A549 (cell line): ENCODE measurements at regions not wholly inside any gene's neighbourhood (a gene's known extent, or its start where the extent isn't known, plus 50 kb on each side); places are given as distances from the start of the nearest gene placed in this dataset.

Source experiments
- ATAC-seq, 2 experiments: fragments of 200-7000 bp in 1 of 2; fragments of >200 bp in 1 of 2; cut with Nextera tagmentation in 1 of 2; cut with Tn5 transposase in 1 of 2; 3 replicates each; pipeline versions ENCODE4 v1.8.0 to v1.9.1; 2018 to 2020; ENCODE audit warnings: mild to moderate bottlenecking in 1 of 2, moderate library complexity in 1 of 2
- CTCF ChIA-PET: fragments of 300-600 bp; sonication (Branson Sonifier 250); formaldehyde crosslinking; extraction: SDS; loops from one replicate; lab custom pipeline; 2021; ENCODE audit warnings: antibody characterized with exemption, inconsistent platforms; lab: Yijun Ruan, JAX
- POLR2A ChIA-PET: fragments of 350-600 bp; formaldehyde crosslinking; extraction: SDS; loops from one replicate; lab custom pipeline; 2021; ENCODE audit warnings: antibody characterized with exemption, inconsistent platforms; lab: Yijun Ruan, JAX
- DNase-seq, 2 experiments: peaks; one replicate each; pipeline versions ENCODE4 v3.0.0 to v3.0.0-alpha.2; 2011 to 2016; ENCODE audit warnings: low read depth in 1 of 2, low spot score in 1 of 2
- FAIRE-seq: peaks from 2 replicates; lab custom pipeline; 2011; peaks lifted over from hg19 to GRCh38; lab: Jason Lieb, UNC
- H3K27ac ChIP-seq, 2 experiments: fragments of >200 bp; sonication (Bioruptor Twin); formaldehyde crosslinking; 3 replicates each; pipeline ENCODE4 v1.5.1; 2016 to 2017
- H3K4me1 ChIP-seq: fragments of >200 bp; sonication (Bioruptor Twin); formaldehyde crosslinking; 3 replicates; pipeline ENCODE4 v1.6.1; 2016
- H3K4me2 ChIP-seq: fragments of >200 bp; sonication (Bioruptor Twin); formaldehyde crosslinking; 3 replicates; pipeline ENCODE4 v1.6.1; 2016
- H3K4me3 ChIP-seq: fragments of >200 bp; sonication (Bioruptor Twin); formaldehyde crosslinking; 3 replicates; pipeline ENCODE4 v1.5.1; 2016
- H3K9me3 ChIP-seq: fragments of >200 bp; sonication (Bioruptor Twin); formaldehyde crosslinking; 3 replicates; pipeline ENCODE4 v1.6.1; 2016
- EHF ChIP-seq: fragments of 250-450 bp; sonication (Bioruptor Pico); IDR thresholded peaks from 2 replicates; pipeline ENCODE4 v1.5.0; 2020; ENCODE audit warnings: mild to moderate bottlenecking
- EP300 ChIP-seq, 2 experiments: fragments of >200 bp; sonication (Bioruptor Twin); formaldehyde crosslinking; IDR thresholded peaks; 2 replicates in 1 of 2; 3 replicates in 1 of 2; pipeline ENCODE4 v1.6.1; 2016 to 2017
- FOXS1 ChIP-seq: fragments of 250-450 bp; sonication (Bioruptor Pico); IDR thresholded peaks from 2 replicates; pipeline ENCODE4 v1.5.0; 2020; ENCODE audit warnings: mild to moderate bottlenecking, moderate library complexity
- GATA3 ChIP-seq: IDR thresholded peaks from 2 replicates; pipeline ENCODE4 v1.6.1; 2012; ENCODE audit warnings: borderline replicate concordance
- HDAC2 ChIP-seq: fragments of 200-600 bp; sonication (generic); IDR thresholded peaks from 2 replicates; pipeline ENCODE4 v1.6.1; 2016
- HOXA7 ChIP-seq: fragments of 250-450 bp; sonication (Bioruptor Pico); IDR thresholded peaks from 2 replicates; pipeline ENCODE4 v1.5.0; 2020; ENCODE audit warnings: mild to moderate bottlenecking, moderate library complexity
- KDM5A ChIP-seq: fragments of 200-600 bp; sonication (generic); IDR thresholded peaks from 2 replicates; pipeline ENCODE4 v1.6.1; 2016; ENCODE audit warnings: antibody characterized with exemption, mild to moderate bottlenecking
- NFE2L2 ChIP-seq: fragments of 150-350 bp; conservative IDR thresholded peaks from 2 replicates; pipeline ENCODE4 v1.6.1; 2014; ENCODE audit warnings: low read length
- NR3C1 ChIP-seq: fragments of >200 bp; sonication (Bioruptor Twin); formaldehyde crosslinking; IDR thresholded peaks from 3 replicates; pipeline ENCODE4 v1.6.1; 2017
- POLR2A ChIP-seq: IDR thresholded peaks from 2 replicates; pipeline ENCODE4 v1.6.1; 2012; ENCODE audit warnings: mild to moderate bottlenecking, low read length
- RFX5 ChIP-seq: fragments of 450-650 bp; IDR thresholded peaks from 2 replicates; pipeline ENCODE4 v1.7.1; 2014; ENCODE audit warnings: antibody characterized with exemption, mild to moderate bottlenecking, moderate library complexity
- SREBF2 ChIP-seq: fragments of 450-650 bp; IDR thresholded peaks from 2 replicates; pipeline ENCODE4 v1.6.1; 2014; ENCODE audit warnings: mild to moderate bottlenecking, moderate library complexity
- TFCP2L1 ChIP-seq: fragments of 250-450 bp; sonication (Bioruptor Pico); IDR thresholded peaks from 2 replicates; pipeline ENCODE4 v1.5.0; 2021; ENCODE audit warnings: mild to moderate bottlenecking
- ZC3H11A ChIP-seq: fragments of 450-650 bp; IDR thresholded peaks from 2 replicates; pipeline ENCODE4 v1.6.1; 2014; ENCODE audit warnings: antibody characterized with exemption, mild to moderate bottlenecking
- ZNF302 ChIP-seq: fragments of 250-450 bp; sonication (Bioruptor Pico); IDR thresholded peaks from 2 replicates; pipeline ENCODE4 v1.9.0; 2021; ENCODE audit warnings: inconsistent platforms, mild to moderate bottlenecking, moderate library complexity
- ZSCAN20 ChIP-seq: fragments of 250-450 bp; sonication (Bioruptor Pico); IDR thresholded peaks from 2 replicates; pipeline ENCODE4 v1.8.0; 2022; ENCODE audit warnings: mild to moderate bottlenecking, moderate library complexity
- WGBS: methylation state at CpG from one replicate; pipeline ENCODE4 v1.1.6; 2017; ENCODE audit errors: missing lambda C conversion rate; 5-methylcytosine and 5-hydroxymethylcytosine counted together
- TF ChIP-seq, protein P1 (sequence below): fragments of 250-450 bp; sonication (Bioruptor Pico); IDR thresholded peaks from 2 replicates; pipeline ENCODE4 v1.5.0; 2021; ENCODE audit warnings: mild to moderate bottlenecking, moderate library complexity, borderline replicate concordance
- TF ChIP-seq, protein P2 (sequence below): fragments of >200 bp; sonication (Bioruptor Twin); formaldehyde crosslinking; IDR thresholded peaks from 3 replicates; pipeline ENCODE4 v1.6.1; 2016
- TF ChIP-seq, protein P3 (sequence below): IDR thresholded peaks from 2 replicates; pipeline ENCODE4 v1.6.1; 2012
- TF ChIP-seq, protein P4 (sequence below): fragments of 150-350 bp; IDR thresholded peaks from 2 replicates; pipeline ENCODE4 v1.6.1; 2014; ENCODE audit warnings: low read depth, mild to moderate bottlenecking, low read length
- TF ChIP-seq, protein P5 (sequence below): IDR thresholded peaks from 2 replicates; pipeline ENCODE4 v1.6.1; 2012; ENCODE audit warnings: low read depth, borderline replicate concordance

DNA sequence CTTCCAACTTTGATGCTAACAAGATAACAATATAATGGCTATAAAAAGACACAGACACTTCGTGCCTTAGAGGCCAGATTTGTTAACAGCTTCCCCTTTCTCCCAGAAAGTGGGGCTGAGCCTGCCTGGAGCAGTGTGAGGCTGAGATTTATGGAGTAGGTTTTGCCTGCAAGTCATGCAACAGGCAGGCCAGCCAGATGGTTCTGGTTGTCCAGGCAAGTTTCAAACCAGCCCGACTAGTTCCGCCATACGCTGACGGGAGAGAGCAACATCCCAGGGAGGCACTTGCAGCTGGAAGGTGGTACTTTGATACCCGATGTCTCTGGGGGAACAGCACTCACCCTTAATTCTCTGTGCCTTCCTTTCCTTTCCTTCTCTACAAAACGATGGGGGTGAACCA lies 81.3 kb upstream of the NAA20 start:
- POLR2A ChIA-PET, result no interaction called here
- Histone ChIP-seq H3K4me3 (no peak overlapping the region), H3K9me3 (no peaks in the 10 kb centered on the region), H3K4me1 (peaks cover 24% of the 10 kb centered on the region), H3K27ac (peak overlapping the region; percentile 31 to 64; a peak in 5 of 6 replicates), H3K4me2 (peak overlapping the region; percentile 68)
- FAIRE-seq, result no peak
- 82% methylated on average over 7 of the region's 7 CpGs for WGBS
- CTCF ChIA-PET, result interaction anchor here (0.9 to 1.3 kb wide), 3 partner anchors 7 to 273 kb away, joined by 3 read pairs; no protein-coding TSS in a partner anchor
- ATAC-seq, result peak in 1 of 2 experiments; percentile 23; a peak in 3 of 6 replicates
- TF ChIP-seq, protein P1, sequence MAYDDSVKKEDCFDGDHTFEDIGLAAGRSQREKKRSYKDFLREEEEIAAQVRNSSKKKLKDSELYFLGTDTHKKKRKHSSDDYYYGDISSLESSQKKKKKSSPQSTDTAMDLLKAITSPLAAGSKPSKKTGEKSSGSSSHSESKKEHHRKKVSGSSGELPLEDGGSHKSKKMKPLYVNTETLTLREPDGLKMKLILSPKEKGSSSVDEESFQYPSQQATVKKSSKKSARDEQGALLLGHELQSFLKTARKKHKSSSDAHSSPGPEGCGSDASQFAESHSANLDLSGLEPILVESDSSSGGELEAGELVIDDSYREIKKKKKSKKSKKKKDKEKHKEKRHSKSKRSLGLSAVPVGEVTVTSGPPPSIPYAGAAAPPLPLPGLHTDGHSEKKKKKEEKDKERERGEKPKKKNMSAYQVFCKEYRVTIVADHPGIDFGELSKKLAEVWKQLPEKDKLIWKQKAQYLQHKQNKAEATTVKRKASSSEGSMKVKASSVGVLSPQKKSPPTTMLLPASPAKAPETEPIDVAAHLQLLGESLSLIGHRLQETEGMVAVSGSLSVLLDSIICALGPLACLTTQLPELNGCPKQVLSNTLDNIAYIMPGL (CRISPR knock-in tag), result no peak
- no peak for TF ChIP-seq NFE2L2
- TF ChIP-seq, protein P2, sequence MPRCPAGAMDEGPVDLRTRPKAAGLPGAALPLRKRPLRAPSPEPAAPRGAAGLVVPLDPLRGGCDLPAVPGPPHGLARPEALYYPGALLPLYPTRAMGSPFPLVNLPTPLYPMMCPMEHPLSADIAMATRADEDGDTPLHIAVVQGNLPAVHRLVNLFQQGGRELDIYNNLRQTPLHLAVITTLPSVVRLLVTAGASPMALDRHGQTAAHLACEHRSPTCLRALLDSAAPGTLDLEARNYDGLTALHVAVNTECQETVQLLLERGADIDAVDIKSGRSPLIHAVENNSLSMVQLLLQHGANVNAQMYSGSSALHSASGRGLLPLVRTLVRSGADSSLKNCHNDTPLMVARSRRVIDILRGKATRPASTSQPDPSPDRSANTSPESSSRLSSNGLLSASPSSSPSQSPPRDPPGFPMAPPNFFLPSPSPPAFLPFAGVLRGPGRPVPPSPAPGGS, result no peak
- TF ChIP-seq POLR2A, result no peak
- TF ChIP-seq EP300 (IDR thresholded peaks at IDR 0.05), result no peak
- TF ChIP-seq ZC3H11A, result no peak
- TF ChIP-seq KDM5A, result no peak
- TF ChIP-seq SREBF2, result no peak
- TF ChIP-seq HDAC2, result no peak
- no peak for TF ChIP-seq ZNF302 (CRISPR knock-in tag)
- TF ChIP-seq RFX5, result no peak
- TF ChIP-seq, protein P3, sequence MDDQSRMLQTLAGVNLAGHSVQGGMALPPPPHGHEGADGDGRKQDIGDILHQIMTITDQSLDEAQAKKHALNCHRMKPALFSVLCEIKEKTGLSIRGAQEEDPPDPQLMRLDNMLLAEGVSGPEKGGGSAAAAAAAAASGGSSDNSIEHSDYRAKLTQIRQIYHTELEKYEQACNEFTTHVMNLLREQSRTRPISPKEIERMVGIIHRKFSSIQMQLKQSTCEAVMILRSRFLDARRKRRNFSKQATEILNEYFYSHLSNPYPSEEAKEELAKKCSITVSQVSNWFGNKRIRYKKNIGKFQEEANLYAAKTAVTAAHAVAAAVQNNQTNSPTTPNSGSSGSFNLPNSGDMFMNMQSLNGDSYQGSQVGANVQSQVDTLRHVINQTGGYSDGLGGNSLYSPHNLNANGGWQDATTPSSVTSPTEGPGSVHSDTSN, result no peak
- no peak for TF ChIP-seq NR3C1
- TF ChIP-seq GATA3, result no peak
- TF ChIP-seq, protein P4, sequence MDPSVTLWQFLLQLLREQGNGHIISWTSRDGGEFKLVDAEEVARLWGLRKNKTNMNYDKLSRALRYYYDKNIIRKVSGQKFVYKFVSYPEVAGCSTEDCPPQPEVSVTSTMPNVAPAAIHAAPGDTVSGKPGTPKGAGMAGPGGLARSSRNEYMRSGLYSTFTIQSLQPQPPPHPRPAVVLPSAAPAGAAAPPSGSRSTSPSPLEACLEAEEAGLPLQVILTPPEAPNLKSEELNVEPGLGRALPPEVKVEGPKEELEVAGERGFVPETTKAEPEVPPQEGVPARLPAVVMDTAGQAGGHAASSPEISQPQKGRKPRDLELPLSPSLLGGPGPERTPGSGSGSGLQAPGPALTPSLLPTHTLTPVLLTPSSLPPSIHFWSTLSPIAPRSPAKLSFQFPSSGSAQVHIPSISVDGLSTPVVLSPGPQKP, result no peak
- DNase-seq, result no peak

DNA sequence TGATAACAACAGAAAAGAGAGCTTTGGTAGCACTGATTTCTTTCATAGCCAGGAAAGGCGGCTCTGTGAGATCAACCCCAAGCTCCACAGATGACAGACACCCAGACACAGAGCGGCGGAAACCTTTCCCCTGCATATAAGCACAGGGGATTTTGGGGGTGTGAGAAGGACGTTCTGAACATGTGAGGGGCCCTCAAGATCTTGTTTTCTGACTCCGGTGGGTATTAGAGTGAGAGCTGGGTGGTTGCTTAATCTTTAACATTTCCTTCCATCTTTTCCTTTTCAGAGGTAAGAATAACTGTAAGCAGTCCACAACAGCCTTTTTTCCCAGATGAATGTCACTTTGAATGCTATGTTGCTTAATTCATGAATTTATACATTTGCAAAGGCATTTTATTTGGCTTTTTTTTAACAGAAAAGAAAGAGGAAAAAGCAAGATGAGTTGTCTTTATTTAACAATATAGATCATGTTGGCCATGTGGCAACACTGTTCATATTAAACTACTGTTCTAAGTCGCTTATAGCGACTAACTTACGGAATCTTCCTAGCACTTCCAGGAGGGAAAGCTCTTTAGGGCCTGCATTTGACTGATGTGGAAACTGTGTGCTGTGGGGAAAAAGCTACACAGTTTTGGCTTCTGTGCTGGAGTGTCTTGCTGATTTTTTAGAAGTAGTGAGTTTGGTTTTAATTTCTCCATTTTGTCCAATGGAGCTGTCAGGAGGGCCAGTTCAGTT lies 80.5 kb upstream of the NAA20 start:
- ChIA-PET POLR2A (interaction anchor here (0.9 kb wide), 1 partner anchor 49 kb away, joined by 5 read pairs; no protein-coding TSS in a partner anchor), CTCF (interaction anchor here (0.9 to 1.8 kb wide), 5 partner anchors 8 to 274 kb away, joined by 3 to 6 read pairs (median 3); no protein-coding TSS in a partner anchor)
- peaks cover 24% of the 10 kb centered on the region for H3K4me1 ChIP-seq
- 85% methylated on average over 8 of the region's 8 CpGs for WGBS
- ATAC-seq (no peak), FAIRE-seq (no peak), DNase-seq (no peak)
- no peaks in the 10 kb centered on the region for H3K9me3 ChIP-seq
- H3K4me3 ChIP-seq, result no peak overlapping the region
- no peak overlapping the region for H3K27ac ChIP-seq
- H3K4me2 ChIP-seq, result no peak overlapping the region
- TF ChIP-seq HOXA7 (CRISPR knock-in tag) (no peak), EP300 (IDR thresholded peaks at IDR 0.05) (no peak), ZSCAN20 (CRISPR knock-in tag) (no peak), EHF (CRISPR knock-in tag) (no peak), NR3C1 (no peak), TFCP2L1 (no peak), FOXS1 (CRISPR knock-in tag) (no peak)
- TF ChIP-seq, protein P5, sequence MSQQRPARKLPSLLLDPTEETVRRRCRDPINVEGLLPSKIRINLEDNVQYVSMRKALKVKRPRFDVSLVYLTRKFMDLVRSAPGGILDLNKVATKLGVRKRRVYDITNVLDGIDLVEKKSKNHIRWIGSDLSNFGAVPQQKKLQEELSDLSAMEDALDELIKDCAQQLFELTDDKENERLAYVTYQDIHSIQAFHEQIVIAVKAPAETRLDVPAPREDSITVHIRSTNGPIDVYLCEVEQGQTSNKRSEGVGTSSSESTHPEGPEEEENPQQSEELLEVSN, result no peak
- TF ChIP-seq, all 56 proteins: peak for 0
